Suprapubic skin (tissue), 4 donors: ENCODE measurements at regions not wholly inside any gene's neighbourhood (a gene's known extent, or its start where the extent isn't known, plus 50 kb on each side); places are given as distances from the start of the nearest gene placed in this dataset.

ENCODE experiments used
- DNase-seq, 2 donors: peaks; one replicate each; pipeline ENCODE4 v3.0.0-alpha.2; 2019; ENCODE audit warnings: low spot score in 2 of 2
- H3K27ac ChIP-seq: fragments of 200-600 bp; sonication (generic); one replicate; pipeline ENCODE4 v1.5.1; 2019
- H3K27me3 ChIP-seq: fragments of 200-600 bp; sonication (generic); one replicate; pipeline ENCODE4 v1.5.1; 2019
- H3K36me3 ChIP-seq: fragments of 200-600 bp; sonication (generic); one replicate; pipeline ENCODE4 v1.5.1; 2019
- H3K4me1 ChIP-seq: fragments of 200-600 bp; sonication (generic); one replicate; pipeline ENCODE4 v1.5.1; 2019
- H3K4me3 ChIP-seq: fragments of 200-600 bp; sonication (generic); one replicate; pipeline ENCODE4 v1.5.1; 2019; ENCODE audit warnings: mild to moderate bottlenecking
- H3K9me3 ChIP-seq: fragments of 200-600 bp; sonication (generic); one replicate; pipeline ENCODE4 v1.5.1; 2019
- EP300 ChIP-seq: sonication (generic); formaldehyde crosslinking; IDR thresholded peaks from one replicate; pipeline ENCODE4 v1.6.1; 2017; ENCODE audit warnings: antibody characterized with exemption
- POLR2A ChIP-seq, 2 donors: fragments of 450-650 bp; IDR thresholded peaks; one replicate each; pipeline ENCODE4 v1.6.1; 2017; ENCODE audit warnings: antibody characterized with exemption in 2 of 2, mild to moderate bottlenecking in 2 of 2, moderate library complexity in 2 of 2
- POLR2AphosphoS5 ChIP-seq, 3 donors: sonication (generic); formaldehyde crosslinking; IDR thresholded peaks; one replicate each; pipeline ENCODE4 v1.6.1; 2017; ENCODE audit warnings: antibody characterized with exemption in 3 of 3
- WGBS: methylation state at CpG from one replicate; pipeline ENCODE4 v1.1.5; 2018; 5-methylcytosine and 5-hydroxymethylcytosine counted together
- TF ChIP-seq, protein P1 (sequence below), 2 donors: fragments of 200-600 bp in 1 of 2; fragments of 450-650 bp in 1 of 2; sonication (generic) in 1 of 2; IDR thresholded peaks; one replicate each; pipeline ENCODE4 v1.5.1; 2016 to 2019; ENCODE audit warnings: antibody characterized with exemption in 2 of 2, mild to moderate bottlenecking in 1 of 2, moderate library complexity in 1 of 2

GRCh38 chrX:36849407-36849806, 158.8 kb upstream of the FAM47C start:
- TF ChIP-seq POLR2AphosphoS5 (IDR thresholded peaks at IDR 0.05): no peak
- TF ChIP-seq EP300: no peak
- TF ChIP-seq, protein P1, sequence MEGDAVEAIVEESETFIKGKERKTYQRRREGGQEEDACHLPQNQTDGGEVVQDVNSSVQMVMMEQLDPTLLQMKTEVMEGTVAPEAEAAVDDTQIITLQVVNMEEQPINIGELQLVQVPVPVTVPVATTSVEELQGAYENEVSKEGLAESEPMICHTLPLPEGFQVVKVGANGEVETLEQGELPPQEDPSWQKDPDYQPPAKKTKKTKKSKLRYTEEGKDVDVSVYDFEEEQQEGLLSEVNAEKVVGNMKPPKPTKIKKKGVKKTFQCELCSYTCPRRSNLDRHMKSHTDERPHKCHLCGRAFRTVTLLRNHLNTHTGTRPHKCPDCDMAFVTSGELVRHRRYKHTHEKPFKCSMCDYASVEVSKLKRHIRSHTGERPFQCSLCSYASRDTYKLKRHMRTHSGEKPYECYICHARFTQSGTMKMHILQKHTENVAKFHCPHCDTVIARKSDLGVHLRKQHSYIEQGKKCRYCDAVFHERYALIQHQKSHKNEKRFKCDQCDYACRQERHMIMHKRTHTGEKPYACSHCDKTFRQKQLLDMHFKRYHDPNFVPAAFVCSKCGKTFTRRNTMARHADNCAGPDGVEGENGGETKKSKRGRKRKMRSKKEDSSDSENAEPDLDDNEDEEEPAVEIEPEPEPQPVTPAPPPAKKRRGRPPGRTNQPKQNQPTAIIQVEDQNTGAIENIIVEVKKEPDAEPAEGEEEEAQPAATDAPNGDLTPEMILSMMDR (IDR thresholded peaks at IDR 0.05): no peak
- Histone ChIP-seq H3K27ac (no peak overlapping the region), H3K9me3 (no peaks in the 10 kb centered on the region), H3K4me3 (no peak overlapping the region), H3K36me3 (no peaks in the 10 kb centered on the region), H3K4me1 (no peaks in the 10 kb centered on the region), H3K27me3 (no peaks in the 10 kb centered on the region)
- WGBS: 57% methylated on average over 2 of the region's 2 CpGs
- DNase-seq: no peak

DNA sequence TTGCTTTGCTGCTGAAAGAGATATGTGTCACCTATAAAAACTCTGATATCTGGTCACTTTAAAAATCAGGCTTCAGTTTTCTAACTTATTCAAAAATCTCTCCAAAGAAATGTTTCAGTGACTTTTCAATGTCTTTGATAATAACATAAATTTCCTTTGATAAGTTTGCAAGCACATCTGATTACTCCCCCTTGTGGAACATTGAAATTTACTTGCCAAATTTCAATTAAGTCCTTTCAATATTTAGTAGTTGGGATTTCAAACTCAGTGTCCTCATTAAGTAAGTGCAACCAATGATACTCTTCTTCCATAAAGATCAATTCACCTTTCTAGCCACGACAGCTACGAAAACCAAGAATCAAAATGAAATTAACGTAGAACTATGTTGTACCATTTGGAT, 151.3 kb upstream of the FAM47C start:
- TF ChIP-seq POLR2AphosphoS5 (IDR thresholded peaks at IDR 0.05) (no peak), EP300 (no peak), POLR2A (IDR thresholded peaks at IDR 0.05) (no peak)
- TF ChIP-seq, protein P1 (IDR thresholded peaks at IDR 0.05): no peak
- no peaks in the 10 kb centered on the region for H3K27me3 ChIP-seq
- no peaks in the 10 kb centered on the region for H3K9me3 ChIP-seq
- no peak overlapping the region for H3K4me3 ChIP-seq
- DNase-seq: no peak
- H3K4me1 ChIP-seq: no peaks in the 10 kb centered on the region
- no peaks in the 10 kb centered on the region for H3K36me3 ChIP-seq
- no peak overlapping the region for H3K27ac ChIP-seq
- 80% methylated on average over 3 of the region's 3 CpGs for WGBS

DNA sequence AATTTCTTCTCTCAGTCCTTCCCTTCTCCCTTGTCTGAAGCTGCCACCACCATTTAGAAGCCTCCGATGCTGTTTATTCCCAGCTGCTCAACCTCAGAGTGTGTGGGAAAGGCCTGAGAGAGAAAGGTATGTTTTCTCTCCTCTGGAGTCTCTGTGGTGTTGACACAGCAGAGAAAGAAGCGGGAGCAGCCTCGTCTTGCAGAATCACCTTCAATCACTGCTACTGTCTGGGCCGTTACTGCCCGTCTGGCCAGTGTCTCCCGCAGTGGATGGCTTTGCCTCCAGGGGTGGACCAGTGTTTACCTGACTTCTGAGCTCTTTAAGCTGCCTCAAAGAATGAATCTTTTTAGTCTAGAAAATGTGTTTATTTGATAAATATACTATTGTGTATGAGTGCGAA, 148.9 kb upstream of the FAM47C start:
- WGBS: 72% methylated on average over 7 of the region's 7 CpGs
- no peak overlapping the region for H3K27ac ChIP-seq
- H3K4me3 ChIP-seq: no peak overlapping the region
- H3K4me1 ChIP-seq: no peaks in the 10 kb centered on the region
- no peak for DNase-seq
- no peaks in the 10 kb centered on the region for H3K36me3 ChIP-seq
- no peaks in the 10 kb centered on the region for H3K27me3 ChIP-seq
- no peaks in the 10 kb centered on the region for H3K9me3 ChIP-seq
- TF ChIP-seq, protein P1 (IDR thresholded peaks at IDR 0.05): no peak
- TF ChIP-seq EP300: no peak
- no peak for TF ChIP-seq POLR2AphosphoS5 (IDR thresholded peaks at IDR 0.05)
- no peak for TF ChIP-seq POLR2A (IDR thresholded peaks at IDR 0.05)

- no peak overlapping the region for H3K4me3 ChIP-seq
- TF ChIP-seq, protein P1 (IDR thresholded peaks at IDR 0.05): no peak
- no peaks in the 10 kb centered on the region for H3K4me1 ChIP-seq
- H3K36me3 ChIP-seq: no peaks in the 10 kb centered on the region
- H3K27me3 ChIP-seq: no peaks in the 10 kb centered on the region
- DNase-seq: no peak
- no peaks in the 10 kb centered on the region for H3K9me3 ChIP-seq
- H3K27ac ChIP-seq: no peak overlapping the region
These were observed 146.6 kb upstream of the FAM47C start for GRCh38 chrX:36861601-36862000.

- no peak overlapping the region for H3K27ac ChIP-seq
- TF ChIP-seq POLR2AphosphoS5 (IDR thresholded peaks at IDR 0.05): no peak
- TF ChIP-seq, protein P1 (IDR thresholded peaks at IDR 0.05): peak in 1 of 2 donors; percentile 17
- H3K4me1 ChIP-seq: no peaks in the 10 kb centered on the region
- H3K27me3 ChIP-seq: no peaks in the 10 kb centered on the region
- no peak overlapping the region for H3K4me3 ChIP-seq
- DNase-seq: no peak
- H3K9me3 ChIP-seq: no peaks in the 10 kb centered on the region
- H3K36me3 ChIP-seq: no peaks in the 10 kb centered on the region
- 16% methylated on average over 3 of the region's 3 CpGs for WGBS
These were observed 141.0 kb upstream of the FAM47C start for GRCh38 chrX:36867143-36867542.
